Dermis blood vessel endothelial cell (primary cell): ENCODE measurements at regions not wholly inside any gene's neighbourhood (a gene's known extent, or its start where the extent isn't known, plus 50 kb on each side); places are given as distances from the start of the nearest gene placed in this dataset.
"Not testable (repeated sequence)": the region's sequence is repeated elsewhere in the genome, so short reads cannot be mapped to it uniquely, and the experiment has no call there.

Experiments
- DNase-seq: peaks from one replicate; pipeline ENCODE4 v3.0.0; 2010

GRCh38 chr16:32478406-32478805, 197.6 kb downstream of the TP53TG3 start:
- not testable (repeated sequence) for DNase-seq

GRCh38 chr16:32477551-32477950, 198.4 kb downstream of the TP53TG3 start:
- not testable (repeated sequence) for DNase-seq

GRCh38 chr16:32474365-32474764, 201.6 kb downstream of the TP53TG3 start:
- DNase-seq = not testable (repeated sequence)

GRCh38 chr16:32461666-32462065, 208.6 kb downstream of the TP53TG3D start:
- DNase-seq = peak; percentile 0

- not testable (repeated sequence) for DNase-seq
Observed at GRCh38 chr16:32461001-32461400, 207.9 kb downstream of the TP53TG3D start.
